ENCODE measurements at regions not wholly inside any gene's neighbourhood (a gene's known extent, or its start where the extent isn't known, plus 50 kb on each side); places are given as distances from the start of the nearest gene placed in this dataset.

DNA sequence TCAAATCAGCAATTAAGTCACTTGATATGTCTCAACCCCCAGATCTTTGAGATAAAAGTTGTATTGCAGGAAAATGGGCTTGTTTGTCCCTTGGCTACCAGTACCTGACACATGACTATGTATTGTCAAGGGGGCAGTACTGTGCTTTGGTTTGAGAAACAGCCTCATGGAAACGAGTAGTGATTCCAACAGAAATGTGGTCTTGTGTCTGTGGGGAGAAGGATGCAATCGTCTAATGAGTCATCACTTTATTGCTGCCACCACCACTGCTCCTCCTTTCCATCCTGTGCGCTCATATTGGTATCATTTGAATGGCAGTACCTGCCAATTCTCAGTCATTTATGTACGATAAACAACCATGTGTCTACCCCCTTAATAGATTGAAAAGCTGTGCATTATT is 72.8 kb upstream of the ARHGAP5 start:
- no peak for DNase-seq (ENCODE audit: low read depth, low spot score)
- CTCF ChIA-PET = no interaction called here
- POLR2A ChIA-PET = no interaction called here

DNA sequence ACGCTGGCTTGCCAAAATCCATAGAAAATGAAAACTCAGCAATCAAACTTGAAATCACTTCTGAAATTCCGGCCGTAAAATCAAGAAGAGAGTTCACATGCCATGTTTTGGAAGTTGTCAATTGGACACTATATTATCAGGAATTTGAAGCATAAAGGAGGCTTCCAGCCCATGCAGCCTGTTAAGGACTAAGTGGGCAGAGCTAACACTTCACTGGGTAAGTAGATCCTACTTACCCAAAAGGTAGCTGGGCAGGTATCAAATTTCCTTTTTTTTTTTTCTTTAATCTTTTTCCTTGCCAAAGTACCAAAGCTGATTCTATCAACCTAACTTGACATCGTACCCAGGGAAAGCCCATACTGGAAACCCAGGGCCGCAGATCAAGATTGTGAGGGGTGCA is 71.5 kb upstream of the ARHGAP5 start:
- Histone ChIP-seq H3K4me3 (ENCODE audit: low read depth, low read length) (no peak overlapping the region), H3K9me3 (ENCODE audit: control insufficient read depth, insufficient read depth, low read length) (no peaks in the 10 kb centered on the region), H3K27ac (ENCODE audit: low read depth, low read length) (no peak overlapping the region), H3K27me3 (ENCODE audit: control insufficient read depth, insufficient read depth, low read length) (peaks cover 3% of the 10 kb centered on the region)
- ChIA-PET CTCF (no interaction called here), POLR2A (no interaction called here)
- no peak for TF ChIP-seq CTCF (IDR thresholded peaks at IDR 0.05; ENCODE audit: low read depth, low read length)
- DNase-seq (ENCODE audit: low read depth, low spot score) = no peak

More for the DNA sequence above, 72.8 kb upstream of the ARHGAP5 start:
- Histone ChIP-seq H3K27me3 (ENCODE audit: control insufficient read depth, insufficient read depth, low read length) (peaks cover 3% of the 10 kb centered on the region), H3K9me3 (ENCODE audit: control insufficient read depth, insufficient read depth, low read length) (no peaks in the 10 kb centered on the region), H3K27ac (ENCODE audit: low read depth, low read length) (no peak overlapping the region), H3K4me3 (ENCODE audit: low read depth, low read length) (no peak overlapping the region)
- no peak for TF ChIP-seq CTCF (IDR thresholded peaks at IDR 0.05; ENCODE audit: low read depth, low read length)

GRCh38 chr14:32006263-32007110 is 70.6 kb upstream of the ARHGAP5 start:
- TF ChIP-seq CTCF (IDR thresholded peaks at IDR 0.05; ENCODE audit: low read depth, low read length) = no peak
- no peak for DNase-seq (ENCODE audit: low read depth, low spot score)
- Histone ChIP-seq H3K4me3 (ENCODE audit: low read depth, low read length) (no peak overlapping the region), H3K27ac (ENCODE audit: low read depth, low read length) (no peak overlapping the region), H3K27me3 (ENCODE audit: control insufficient read depth, insufficient read depth, low read length) (peaks cover 3% of the 10 kb centered on the region), H3K9me3 (ENCODE audit: control insufficient read depth, insufficient read depth, low read length) (no peaks in the 10 kb centered on the region)
- ChIA-PET CTCF (no interaction called here), POLR2A (no interaction called here)

GRCh38 chr14:32007755-32008362 is 69.2 kb upstream of the ARHGAP5 start:
- ChIA-PET POLR2A (no interaction called here), CTCF (interaction anchor here (0.6 kb wide), 1 partner anchor 245 kb away, joined by 3 read pairs; no protein-coding TSS in a partner anchor)
- TF ChIP-seq CTCF (IDR thresholded peaks at IDR 0.05; ENCODE audit: low read depth, low read length) = no peak
- Histone ChIP-seq H3K27ac (ENCODE audit: low read depth, low read length) (no peak overlapping the region), H3K27me3 (ENCODE audit: control insufficient read depth, insufficient read depth, low read length) (no peaks in the 10 kb centered on the region), H3K9me3 (ENCODE audit: control insufficient read depth, insufficient read depth, low read length) (no peaks in the 10 kb centered on the region), H3K4me3 (ENCODE audit: low read depth, low read length) (no peak overlapping the region)
- DNase-seq (ENCODE audit: low read depth, low spot score) = no peak

- no peaks in the 10 kb centered on the region for H3K27me3 ChIP-seq (ENCODE audit: control insufficient read depth, insufficient read depth, low read length)
- no peak for DNase-seq (ENCODE audit: low read depth, low spot score)
- no peak for TF ChIP-seq CTCF (IDR thresholded peaks at IDR 0.05; ENCODE audit: low read depth, low read length)
- no peak overlapping the region for H3K27ac ChIP-seq (ENCODE audit: low read depth, low read length)
- no peaks in the 10 kb centered on the region for H3K9me3 ChIP-seq (ENCODE audit: control insufficient read depth, insufficient read depth, low read length)
- ChIA-PET POLR2A (no interaction called here), CTCF (interaction anchor here (0.6 kb wide), 1 partner anchor 246 kb away, joined by 3 read pairs; no protein-coding TSS in a partner anchor)
- no peak overlapping the region for H3K4me3 ChIP-seq (ENCODE audit: low read depth, low read length)
Measured at GRCh38 chr14:32008602-32009193, 68.4 kb upstream of the ARHGAP5 start.

All from AG04450 (cell line).